ENCODE measurements at regions not wholly inside any gene's neighbourhood (a gene's known extent, or its start where the extent isn't known, plus 50 kb on each side); places are given as distances from the start of the nearest gene placed in this dataset.

DNA sequence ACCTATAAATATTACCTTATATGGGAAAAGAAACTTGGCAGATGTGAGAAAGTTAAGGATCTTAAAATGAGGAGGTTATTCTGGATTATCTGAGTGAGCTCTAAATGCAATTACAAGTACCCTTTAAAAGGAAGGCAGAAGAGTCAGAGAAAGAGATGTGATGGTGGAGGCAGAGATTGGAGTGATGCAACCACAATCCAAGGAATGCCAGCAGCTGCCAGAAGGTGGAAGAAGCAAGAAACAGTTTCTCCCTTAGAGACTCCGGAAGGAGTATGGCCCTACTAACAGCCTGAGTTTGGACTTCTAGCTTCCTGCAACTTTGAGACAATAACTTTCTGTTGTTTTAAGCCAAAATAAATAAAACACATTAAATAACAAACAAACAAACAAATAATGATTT lies 108.7 kb upstream of the PRLR start (continued):
- TF ChIP-seq, protein P1, sequence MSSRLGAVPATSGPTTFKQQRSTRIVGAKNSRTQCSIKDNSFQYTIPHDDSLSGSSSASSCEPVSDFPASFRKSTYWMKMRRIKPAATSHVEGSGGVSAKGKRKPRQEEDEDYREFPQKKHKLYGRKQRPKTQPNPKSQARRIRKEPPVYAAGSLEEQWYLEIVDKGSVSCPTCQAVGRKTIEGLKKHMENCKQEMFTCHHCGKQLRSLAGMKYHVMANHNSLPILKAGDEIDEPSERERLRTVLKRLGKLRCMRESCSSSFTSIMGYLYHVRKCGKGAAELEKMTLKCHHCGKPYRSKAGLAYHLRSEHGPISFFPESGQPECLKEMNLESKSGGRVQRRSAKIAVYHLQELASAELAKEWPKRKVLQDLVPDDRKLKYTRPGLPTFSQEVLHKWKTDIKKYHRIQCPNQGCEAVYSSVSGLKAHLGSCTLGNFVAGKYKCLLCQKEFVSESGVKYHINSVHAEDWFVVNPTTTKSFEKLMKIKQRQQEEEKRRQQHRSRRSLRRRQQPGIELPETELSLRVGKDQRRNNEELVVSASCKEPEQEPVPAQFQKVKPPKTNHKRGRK (CRISPR knock-in tag; IDR thresholded peaks at IDR 0.05): no peak
- TF ChIP-seq, protein P2, sequence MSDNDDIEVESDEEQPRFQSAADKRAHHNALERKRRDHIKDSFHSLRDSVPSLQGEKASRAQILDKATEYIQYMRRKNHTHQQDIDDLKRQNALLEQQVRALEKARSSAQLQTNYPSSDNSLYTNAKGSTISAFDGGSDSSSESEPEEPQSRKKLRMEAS (IDR thresholded peaks at IDR 0.05): no peak
- TF ChIP-seq NONO (IDR thresholded peaks at IDR 0.05): no peak
- TF ChIP-seq NONO (CRISPR knock-in tag; conservative IDR thresholded peaks at IDR 0.05): no peak
- no peak for TF ChIP-seq RFXANK (CRISPR knock-in tag; IDR thresholded peaks at IDR 0.05)
- no peak for TF ChIP-seq ATF1 (CRISPR knock-in tag; IDR thresholded peaks at IDR 0.05)
- no peak for TF ChIP-seq ZNF335 (CRISPR knock-in tag; IDR thresholded peaks at IDR 0.05)
- TF ChIP-seq NFYC (CRISPR knock-in tag; IDR thresholded peaks at IDR 0.05): no peak
- no peak for TF ChIP-seq MYNN (CRISPR knock-in tag; IDR thresholded peaks at IDR 0.05; ENCODE audit: low read depth)
- TF ChIP-seq, protein P3, sequence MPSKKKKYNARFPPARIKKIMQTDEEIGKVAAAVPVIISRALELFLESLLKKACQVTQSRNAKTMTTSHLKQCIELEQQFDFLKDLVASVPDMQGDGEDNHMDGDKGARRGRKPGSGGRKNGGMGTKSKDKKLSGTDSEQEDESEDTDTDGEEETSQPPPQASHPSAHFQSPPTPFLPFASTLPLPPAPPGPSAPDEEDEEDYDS (CRISPR knock-in tag; IDR thresholded peaks at IDR 0.05): no peak
- no peak for TF ChIP-seq SNRNP70 (IDR thresholded peaks at IDR 0.05; ENCODE audit: low read depth, low read length)
- TF ChIP-seq ZMAT3 (CRISPR knock-in tag; conservative IDR thresholded peaks at IDR 0.05): no peak

DNA sequence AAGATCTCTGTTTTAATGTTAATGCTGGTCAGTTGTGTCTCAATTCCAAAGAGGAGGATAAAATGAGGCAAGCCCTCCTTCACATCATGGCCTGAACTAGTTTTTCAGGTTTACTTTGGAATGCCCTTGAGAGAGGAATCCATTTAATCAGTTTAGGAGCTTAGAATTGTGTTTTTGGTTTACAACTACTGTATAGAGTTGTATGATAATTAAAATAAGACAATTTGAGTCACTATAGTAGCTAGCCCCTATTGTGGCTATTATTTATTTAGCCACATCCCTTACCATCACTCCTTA lies 107.8 kb upstream of the PRLR start:
- ChIA-PET POLR2A (no interaction called here), CTCF (ENCODE audit: low intra/inter-chr PET ratio, low total read pairs) (no interaction called here)
- no peak overlapping the region for H3K4me3 ChIP-seq (replicated peaks in 1 of 3; ENCODE audit: insufficient read depth in 1 of 3, low read depth in 2 of 3, low read length in 3 of 3)
- H2AFZ ChIP-seq (ENCODE audit: low read length): no peak overlapping the region
- H3K36me3 ChIP-seq (replicated peaks in 1 of 2; ENCODE audit: control insufficient read depth in 1 of 2, insufficient read depth in 2 of 2, low read length in 2 of 2): no peaks in the 10 kb centered on the region
- FAIRE-seq: no peak
- H3K9ac ChIP-seq (ENCODE audit: insufficient read depth, low read depth, low read length): no peak overlapping the region
- no TSS peak for BruUV-seq (replicated peaks)
- H3K4me2 ChIP-seq (ENCODE audit: low read depth, low read length): no peak overlapping the region
- in situ Hi-C loops (cut with HindIII; ENCODE audit: extremely low pct_ligation_motif_present, low pct_unique_long_range_greater_than_20kb): no loop called here
- TF ChIP-seq HNRNPUL1 (IDR thresholded peaks at IDR 0.05; ENCODE audit: low read depth, low read length) (no peak), ZFP82 (CRISPR knock-in tag; IDR thresholded peaks at IDR 0.05; ENCODE audit: borderline replicate concordance) (no peak), ZNF446 (CRISPR knock-in tag; IDR thresholded peaks at IDR 0.05) (no peak), ZMYM2 (CRISPR knock-in tag; IDR thresholded peaks at IDR 0.05) (no peak), MED8 (CRISPR knock-in tag; IDR thresholded peaks at IDR 0.05; ENCODE audit: insufficient replicate concordance) (no peak), RNF2 (conservative IDR thresholded peaks at IDR 0.05; ENCODE audit: low read depth) (no peak), ZNF781 (CRISPR knock-in tag; IDR thresholded peaks at IDR 0.05; ENCODE audit: borderline replicate concordance, not compliant biosample characterization) (no peak)
- H3K27me3 ChIP-seq (ENCODE audit: control insufficient read depth in 1 of 2, insufficient read depth in 2 of 2, low read length in 2 of 2): no peaks in the 10 kb centered on the region
- no peak overlapping the region for H3K27ac ChIP-seq (ENCODE audit: extremely low read length, insufficient read depth, low read length)
- H4K20me1 ChIP-seq (ENCODE audit: insufficient read depth, low read length): no peaks in the 10 kb centered on the region
- H3K4me1 ChIP-seq (ENCODE audit: insufficient read depth, low read length): no peaks in the 10 kb centered on the region
- ATAC-seq: no peak
- intact Hi-C loops (cut with micrococcal nuclease; ENCODE audit: unreplicated experiment): no loop called here
- DNase-seq (ENCODE audit: low spot score): no peak
- H3K9me3 ChIP-seq (ENCODE audit: low read length): no peaks in the 10 kb centered on the region
- H3K79me2 ChIP-seq (ENCODE audit: insufficient read depth, low read length): no peaks in the 10 kb centered on the region

Data from HepG2 (cell line).